Islet of Langerhans (tissue), 1 donor: ENCODE measurements at regions not wholly inside any gene's neighbourhood (a gene's known extent, or its start where the extent isn't known, plus 50 kb on each side); places are given as distances from the start of the nearest gene placed in this dataset.
"Not testable (repeated sequence)": the region's sequence is repeated elsewhere in the genome, so short reads cannot be mapped to it uniquely, and the experiment has no call there.

Experiments used
- FAIRE-seq: peaks from one replicate; lab custom pipeline; 2011; peaks lifted over from hg19 to GRCh38; lab: Jason Lieb, UNC

- not testable (repeated sequence) for FAIRE-seq
Measured at GRCh38 chr7:17053164-17053563, 171.4 kb upstream of the AGR3 start.

GRCh38 chr7:17054206-17054605, 172.4 kb upstream of the AGR3 start:
- no peak for FAIRE-seq

GRCh38 chr7:17054836-17055235, 173.1 kb upstream of the AGR3 start:
- no peak for FAIRE-seq

- no peak for FAIRE-seq
Measured at GRCh38 chr7:17055596-17055995, 173.8 kb upstream of the AGR3 start.

- no peak for FAIRE-seq
Measured at GRCh38 chr7:17056491-17057142, 174.8 kb upstream of the AGR3 start.

- no peak for FAIRE-seq
Measured at GRCh38 chr7:17057143-17057509, 175.3 kb upstream of the AGR3 start.

GRCh38 chr7:17058568-17058967, 176.8 kb upstream of the AGR3 start:
- FAIRE-seq = no peak

GRCh38 chr7:17060051-17060450, 178.3 kb upstream of the AGR3 start:
- FAIRE-seq = no peak

GRCh38 chr7:17061443-17061842, 179.7 kb upstream of the AGR3 start:
- no peak for FAIRE-seq

- FAIRE-seq = no peak
Measured at GRCh38 chr7:17062151-17063044, 180.6 kb upstream of the AGR3 start.

GRCh38 chr7:17063045-17063383, 181.2 kb upstream of the AGR3 start:
- no peak for FAIRE-seq

GRCh38 chr7:17067691-17068090, 185.9 kb upstream of the AGR3 start:
- no peak for FAIRE-seq

GRCh38 chr7:17069146-17069545, 187.4 kb upstream of the AGR3 start:
- FAIRE-seq = no peak

GRCh38 chr7:17070231-17070708, 188.5 kb upstream of the AGR3 start:
- FAIRE-seq = no peak

- no peak for FAIRE-seq
Measured at GRCh38 chr7:17071866-17072265, 190.1 kb upstream of the AGR3 start.

GRCh38 chr7:17075601-17076255, 193.9 kb upstream of the AGR3 start:
- FAIRE-seq = no peak

- no peak for FAIRE-seq
Measured at GRCh38 chr7:17078298-17078697, 196.5 kb upstream of the AGR3 start.

GRCh38 chr7:17083392-17084165, 201.8 kb upstream of the AGR3 start:
- no peak for FAIRE-seq

GRCh38 chr7:17084166-17084475, 202.3 kb upstream of the AGR3 start:
- FAIRE-seq = no peak

- no peak for FAIRE-seq
Measured at GRCh38 chr7:17085186-17085585, 203.4 kb upstream of the AGR3 start.

GRCh38 chr7:17086403-17086802, 204.6 kb upstream of the AGR3 start:
- FAIRE-seq = no peak

- FAIRE-seq = no peak
Measured at GRCh38 chr7:17090751-17091150, 207.7 kb upstream of the AHR start.

- no peak for FAIRE-seq
Measured at GRCh38 chr7:17093461-17093860, 205.0 kb upstream of the AHR start.
